ENCODE measurements at regions not wholly inside any gene's neighbourhood (a gene's known extent, or its start where the extent isn't known, plus 50 kb on each side); places are given as distances from the start of the nearest gene placed in this dataset.

- TF ChIP-seq SIN3A (IDR thresholded peaks at IDR 0.05; ENCODE audit: borderline replicate concordance, insufficient read depth, low read depth, low read length) (no peak), CTCF (IDR thresholded peaks at IDR 0.05) (no peak), POLR2AphosphoS5 (IDR thresholded peaks at IDR 0.05; ENCODE audit: low read depth, low read length) (no peak), TCF7L2 (IDR thresholded peaks at IDR 0.05; ENCODE audit: low read depth, low read length) (no peak)
- TF ChIP-seq, protein P1, sequence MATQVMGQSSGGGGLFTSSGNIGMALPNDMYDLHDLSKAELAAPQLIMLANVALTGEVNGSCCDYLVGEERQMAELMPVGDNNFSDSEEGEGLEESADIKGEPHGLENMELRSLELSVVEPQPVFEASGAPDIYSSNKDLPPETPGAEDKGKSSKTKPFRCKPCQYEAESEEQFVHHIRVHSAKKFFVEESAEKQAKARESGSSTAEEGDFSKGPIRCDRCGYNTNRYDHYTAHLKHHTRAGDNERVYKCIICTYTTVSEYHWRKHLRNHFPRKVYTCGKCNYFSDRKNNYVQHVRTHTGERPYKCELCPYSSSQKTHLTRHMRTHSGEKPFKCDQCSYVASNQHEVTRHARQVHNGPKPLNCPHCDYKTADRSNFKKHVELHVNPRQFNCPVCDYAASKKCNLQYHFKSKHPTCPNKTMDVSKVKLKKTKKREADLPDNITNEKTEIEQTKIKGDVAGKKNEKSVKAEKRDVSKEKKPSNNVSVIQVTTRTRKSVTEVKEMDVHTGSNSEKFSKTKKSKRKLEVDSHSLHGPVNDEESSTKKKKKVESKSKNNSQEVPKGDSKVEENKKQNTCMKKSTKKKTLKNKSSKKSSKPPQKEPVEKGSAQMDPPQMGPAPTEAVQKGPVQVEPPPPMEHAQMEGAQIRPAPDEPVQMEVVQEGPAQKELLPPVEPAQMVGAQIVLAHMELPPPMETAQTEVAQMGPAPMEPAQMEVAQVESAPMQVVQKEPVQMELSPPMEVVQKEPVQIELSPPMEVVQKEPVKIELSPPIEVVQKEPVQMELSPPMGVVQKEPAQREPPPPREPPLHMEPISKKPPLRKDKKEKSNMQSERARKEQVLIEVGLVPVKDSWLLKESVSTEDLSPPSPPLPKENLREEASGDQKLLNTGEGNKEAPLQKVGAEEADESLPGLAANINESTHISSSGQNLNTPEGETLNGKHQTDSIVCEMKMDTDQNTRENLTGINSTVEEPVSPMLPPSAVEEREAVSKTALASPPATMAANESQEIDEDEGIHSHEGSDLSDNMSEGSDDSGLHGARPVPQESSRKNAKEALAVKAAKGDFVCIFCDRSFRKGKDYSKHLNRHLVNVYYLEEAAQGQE (IDR thresholded peaks at IDR 0.05; ENCODE audit: insufficient read depth in 1 of 2, low read depth in 2 of 2, low read length in 1 of 2), result no peak
Measured at GRCh38 chr11:106321601-106322000, 244.1 kb downstream of the AASDHPPT start.
